ENCODE measurements at regions not wholly inside any gene's neighbourhood (a gene's known extent, or its start where the extent isn't known, plus 50 kb on each side); places are given as distances from the start of the nearest gene placed in this dataset.
A peak's percentile ranks its signal among the peaks of the same experiment; 100 is the strongest.
"Not testable (repeated sequence)": the region's sequence is repeated elsewhere in the genome, so short reads cannot be mapped to it uniquely, and the experiment has no call there.

- WGBS, 2 donors, result 56 to 63% methylated on average over 9 to 10 of the region's 10 CpGs
- intact Hi-C loops (cut with DNase I); ATAC-seq (ENCODE audit: low FRiP score); H3K36me3 ChIP-seq (ENCODE audit: control insufficient read depth in 1 of 2, insufficient read depth in 2 of 2, low read length in 1 of 2); H3K4me3 ChIP-seq (ENCODE audit: low read length in 2 of 2); H3K4me1 ChIP-seq (ENCODE audit: control insufficient read depth in 1 of 2, insufficient read depth in 2 of 2, low read length in 2 of 2); H3K27ac ChIP-seq (ENCODE audit: low read depth in 1 of 2, low read length in 2 of 2); H3K27me3 ChIP-seq (ENCODE audit: control insufficient read depth in 1 of 2, insufficient read depth in 2 of 2, low read length in 1 of 2); H3K9me3 ChIP-seq (ENCODE audit: control insufficient read depth, low read length): not testable (repeated sequence)
- DNase-seq, result peak; percentile 50 to 70
Measured at GRCh38 chr9:66601472-66601871, 299.1 kb upstream of the ZNF658 start.

- H3K27me3 ChIP-seq (ENCODE audit: control insufficient read depth in 1 of 2, insufficient read depth in 2 of 2, low read length in 1 of 2); intact Hi-C loops (cut with DNase I); H3K4me1 ChIP-seq (ENCODE audit: control insufficient read depth in 1 of 2, insufficient read depth in 2 of 2, low read length in 2 of 2); ATAC-seq (ENCODE audit: low FRiP score); H3K36me3 ChIP-seq (ENCODE audit: control insufficient read depth in 1 of 2, insufficient read depth in 2 of 2, low read length in 1 of 2); H3K4me3 ChIP-seq (ENCODE audit: low read length in 2 of 2); DNase-seq; H3K27ac ChIP-seq (ENCODE audit: low read depth in 1 of 2, low read length in 2 of 2); H3K9me3 ChIP-seq (ENCODE audit: control insufficient read depth, low read length): not testable (repeated sequence)
- 51 to 72% methylated on average over 2 to 6 of the region's 22 CpGs for WGBS, 2 donors
Measured at GRCh38 chr9:66631521-66632046, 268.9 kb upstream of the ZNF658 start.

GRCh38 chr9:66647675-66648074, 252.8 kb upstream of the ZNF658 start:
- DNase-seq; H3K4me3 ChIP-seq (ENCODE audit: low read length in 2 of 2); H3K9me3 ChIP-seq (ENCODE audit: control insufficient read depth, low read length); ATAC-seq (ENCODE audit: low FRiP score); H3K27me3 ChIP-seq (ENCODE audit: control insufficient read depth in 1 of 2, insufficient read depth in 2 of 2, low read length in 1 of 2); H3K4me1 ChIP-seq (ENCODE audit: control insufficient read depth in 1 of 2, insufficient read depth in 2 of 2, low read length in 2 of 2); H3K36me3 ChIP-seq (ENCODE audit: control insufficient read depth in 1 of 2, insufficient read depth in 2 of 2, low read length in 1 of 2); H3K27ac ChIP-seq (ENCODE audit: low read depth in 1 of 2, low read length in 2 of 2); intact Hi-C loops (cut with DNase I): not testable (repeated sequence)
- WGBS, 2 donors, result no CpG with 5 or more reads among the region's 2 CpGs

GRCh38 chr9:66690242-66690641, 210.3 kb upstream of the ZNF658 start:
- H3K4me3 ChIP-seq (ENCODE audit: low read length in 2 of 2); intact Hi-C loops (cut with DNase I); ATAC-seq (ENCODE audit: low FRiP score); H3K9me3 ChIP-seq (ENCODE audit: control insufficient read depth, low read length); H3K4me1 ChIP-seq (ENCODE audit: control insufficient read depth in 1 of 2, insufficient read depth in 2 of 2, low read length in 2 of 2); H3K27ac ChIP-seq (ENCODE audit: low read depth in 1 of 2, low read length in 2 of 2); H3K27me3 ChIP-seq (ENCODE audit: control insufficient read depth in 1 of 2, insufficient read depth in 2 of 2, low read length in 1 of 2); H3K36me3 ChIP-seq (ENCODE audit: control insufficient read depth in 1 of 2, insufficient read depth in 2 of 2, low read length in 1 of 2); DNase-seq: not testable (repeated sequence)

- WGBS, 2 donors, result 40 to 69% methylated on average over 1 to 2 of the region's 6 CpGs
- ATAC-seq (ENCODE audit: low FRiP score); H3K4me1 ChIP-seq (ENCODE audit: control insufficient read depth in 1 of 2, insufficient read depth in 2 of 2, low read length in 2 of 2); H3K36me3 ChIP-seq (ENCODE audit: control insufficient read depth in 1 of 2, insufficient read depth in 2 of 2, low read length in 1 of 2); H3K9me3 ChIP-seq (ENCODE audit: control insufficient read depth, low read length); intact Hi-C loops (cut with DNase I); H3K27me3 ChIP-seq (ENCODE audit: control insufficient read depth in 1 of 2, insufficient read depth in 2 of 2, low read length in 1 of 2); DNase-seq; H3K27ac ChIP-seq (ENCODE audit: low read depth in 1 of 2, low read length in 2 of 2); H3K4me3 ChIP-seq (ENCODE audit: low read length in 2 of 2): not testable (repeated sequence)
Measured at GRCh38 chr9:66695561-66696240, 204.8 kb upstream of the ZNF658 start.

- H3K4me1 ChIP-seq (ENCODE audit: control insufficient read depth in 1 of 2, insufficient read depth in 2 of 2, low read length in 2 of 2); H3K27me3 ChIP-seq (ENCODE audit: control insufficient read depth in 1 of 2, insufficient read depth in 2 of 2, low read length in 1 of 2); DNase-seq; intact Hi-C loops (cut with DNase I); ATAC-seq (ENCODE audit: low FRiP score); H3K4me3 ChIP-seq (ENCODE audit: low read length in 2 of 2); H3K9me3 ChIP-seq (ENCODE audit: control insufficient read depth, low read length); H3K36me3 ChIP-seq (ENCODE audit: control insufficient read depth in 1 of 2, insufficient read depth in 2 of 2, low read length in 1 of 2); H3K27ac ChIP-seq (ENCODE audit: low read depth in 1 of 2, low read length in 2 of 2): not testable (repeated sequence)
- no CpG with 5 or more reads among the region's 9 CpGs for WGBS, 2 donors
Measured at GRCh38 chr9:66697343-66698065, 203.0 kb upstream of the ZNF658 start.

GRCh38 chr9:66698066-66698455, 202.5 kb upstream of the ZNF658 start:
- 92% methylated on average over 1 of the region's 4 CpGs; no CpG with 5 or more reads in 1 of the 2 donors for WGBS, 2 donors
- DNase-seq; H3K27ac ChIP-seq (ENCODE audit: low read depth in 1 of 2, low read length in 2 of 2); intact Hi-C loops (cut with DNase I); H3K4me1 ChIP-seq (ENCODE audit: control insufficient read depth in 1 of 2, insufficient read depth in 2 of 2, low read length in 2 of 2); H3K9me3 ChIP-seq (ENCODE audit: control insufficient read depth, low read length); H3K36me3 ChIP-seq (ENCODE audit: control insufficient read depth in 1 of 2, insufficient read depth in 2 of 2, low read length in 1 of 2); H3K4me3 ChIP-seq (ENCODE audit: low read length in 2 of 2); H3K27me3 ChIP-seq (ENCODE audit: control insufficient read depth in 1 of 2, insufficient read depth in 2 of 2, low read length in 1 of 2): not testable (repeated sequence)
- peak; percentile 19 for ATAC-seq (ENCODE audit: low FRiP score)

GRCh38 chr9:66701411-66702377, 198.8 kb upstream of the ZNF658 start:
- H3K27me3 ChIP-seq (ENCODE audit: control insufficient read depth in 1 of 2, insufficient read depth in 2 of 2, low read length in 1 of 2); H3K4me1 ChIP-seq (ENCODE audit: control insufficient read depth in 1 of 2, insufficient read depth in 2 of 2, low read length in 2 of 2); intact Hi-C loops (cut with DNase I); ATAC-seq (ENCODE audit: low FRiP score); H3K36me3 ChIP-seq (ENCODE audit: control insufficient read depth in 1 of 2, insufficient read depth in 2 of 2, low read length in 1 of 2); DNase-seq; H3K27ac ChIP-seq (ENCODE audit: low read depth in 1 of 2, low read length in 2 of 2); H3K9me3 ChIP-seq (ENCODE audit: control insufficient read depth, low read length); H3K4me3 ChIP-seq (ENCODE audit: low read length in 2 of 2): not testable (repeated sequence)
- 96 to 100% methylated on average over 1 of the region's 3 CpGs for WGBS, 2 donors

All from aorta (tissue), 5 donors.